DND-41 (cell line): ENCODE measurements at regions not wholly inside any gene's neighbourhood (a gene's known extent, or its start where the extent isn't known, plus 50 kb on each side); places are given as distances from the start of the nearest gene placed in this dataset.

ENCODE experiments used
- EZH2 ChIP-seq: IDR thresholded peaks from 3 replicates; pipeline ENCODE4 v1.6.1; 2012; ENCODE audit warnings: borderline replicate concordance, low read depth, mild to moderate bottlenecking, moderate library complexity, low read length, inconsistent platforms; ENCODE audit not compliant: severe bottlenecking
- TF ChIP-seq, protein P1 (sequence below): IDR thresholded peaks from 2 replicates; pipeline ENCODE4 v1.5.1; 2012; ENCODE audit warnings: borderline replicate concordance, low read length, moderate library complexity, mild to moderate bottlenecking; ENCODE audit not compliant: poor library complexity, severe bottlenecking; ENCODE audit errors: extremely low read depth

DNA sequence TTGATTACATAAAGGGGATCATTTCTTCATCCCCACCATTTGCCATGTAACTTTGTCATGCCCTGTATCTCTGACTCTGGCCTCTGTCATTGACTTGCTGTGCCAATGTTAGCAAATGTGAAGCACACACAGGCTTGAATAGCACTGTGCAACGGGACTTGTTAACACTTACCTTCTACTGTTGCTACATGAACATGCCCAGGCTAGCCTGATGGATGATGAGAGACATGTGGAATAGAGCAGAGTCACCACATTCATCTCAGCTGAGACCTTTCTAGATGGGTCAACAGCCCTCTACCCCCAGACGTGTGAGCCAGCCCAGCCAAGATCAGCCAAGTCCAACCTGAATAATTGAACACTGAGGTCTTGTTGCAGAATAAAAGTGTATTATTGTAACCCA lies 162.1 kb upstream of the SALL1 start:
- no peak for TF ChIP-seq EZH2
- TF ChIP-seq, protein P1, sequence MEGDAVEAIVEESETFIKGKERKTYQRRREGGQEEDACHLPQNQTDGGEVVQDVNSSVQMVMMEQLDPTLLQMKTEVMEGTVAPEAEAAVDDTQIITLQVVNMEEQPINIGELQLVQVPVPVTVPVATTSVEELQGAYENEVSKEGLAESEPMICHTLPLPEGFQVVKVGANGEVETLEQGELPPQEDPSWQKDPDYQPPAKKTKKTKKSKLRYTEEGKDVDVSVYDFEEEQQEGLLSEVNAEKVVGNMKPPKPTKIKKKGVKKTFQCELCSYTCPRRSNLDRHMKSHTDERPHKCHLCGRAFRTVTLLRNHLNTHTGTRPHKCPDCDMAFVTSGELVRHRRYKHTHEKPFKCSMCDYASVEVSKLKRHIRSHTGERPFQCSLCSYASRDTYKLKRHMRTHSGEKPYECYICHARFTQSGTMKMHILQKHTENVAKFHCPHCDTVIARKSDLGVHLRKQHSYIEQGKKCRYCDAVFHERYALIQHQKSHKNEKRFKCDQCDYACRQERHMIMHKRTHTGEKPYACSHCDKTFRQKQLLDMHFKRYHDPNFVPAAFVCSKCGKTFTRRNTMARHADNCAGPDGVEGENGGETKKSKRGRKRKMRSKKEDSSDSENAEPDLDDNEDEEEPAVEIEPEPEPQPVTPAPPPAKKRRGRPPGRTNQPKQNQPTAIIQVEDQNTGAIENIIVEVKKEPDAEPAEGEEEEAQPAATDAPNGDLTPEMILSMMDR, result no peak
